ENCODE measurements at regions not wholly inside any gene's neighbourhood (a gene's known extent, or its start where the extent isn't known, plus 50 kb on each side); places are given as distances from the start of the nearest gene placed in this dataset.

GRCh38 chr5:165624166-165624946, 2118.9 kb downstream of the MAT2B start:
- DNase-seq = no peak

- no peak for DNase-seq
Measured at GRCh38 chr5:165626161-165626560, 2120.7 kb downstream of the MAT2B start.

- DNase-seq = no peak
Measured at GRCh38 chr5:165627548-165628170, 2122.2 kb downstream of the MAT2B start.

- DNase-seq = peak; percentile 63
Measured at GRCh38 chr5:165630261-165630778, 2124.9 kb downstream of the MAT2B start.

GRCh38 chr5:165631235-165631634, 2125.8 kb downstream of the MAT2B start:
- no peak for DNase-seq

- DNase-seq = no peak
Measured at GRCh38 chr5:165642366-165642765, 2136.9 kb downstream of the MAT2B start.

- no peak for DNase-seq
Measured at GRCh38 chr5:165665735-165666400, 2160.4 kb downstream of the MAT2B start.

- peak; percentile 29 for DNase-seq
Measured at GRCh38 chr5:165673499-165673898, 2168.1 kb downstream of the MAT2B start.

GRCh38 chr5:165695796-165696195, 2190.4 kb downstream of the MAT2B start:
- DNase-seq = no peak

GRCh38 chr5:165705960-165706359, 2200.5 kb downstream of the MAT2B start:
- no peak for DNase-seq

GRCh38 chr5:165712011-165712410, 2206.6 kb downstream of the MAT2B start:
- DNase-seq = no peak

- DNase-seq = no peak
Measured at GRCh38 chr5:165714598-165714997, 2209.2 kb downstream of the MAT2B start.

- DNase-seq = no peak
Measured at GRCh38 chr5:165720901-165721300, 2215.5 kb downstream of the MAT2B start.

GRCh38 chr5:165722401-165722800, 2217.0 kb downstream of the MAT2B start:
- no peak for DNase-seq

- DNase-seq = no peak
Measured at GRCh38 chr5:165723931-165724330, 2218.5 kb downstream of the MAT2B start.

- no peak for DNase-seq
Measured at GRCh38 chr5:165728425-165728824, 2223.0 kb downstream of the MAT2B start.

- DNase-seq = no peak
Measured at GRCh38 chr5:165735388-165735787, 2230.0 kb downstream of the MAT2B start.

GRCh38 chr5:165739079-165739741, 2233.8 kb downstream of the MAT2B start:
- no peak for DNase-seq

GRCh38 chr5:165757791-165758190, 2252.4 kb downstream of the MAT2B start:
- no peak for DNase-seq

GRCh38 chr5:165775111-165775510, 2269.7 kb downstream of the MAT2B start:
- no peak for DNase-seq

GRCh38 chr5:165779505-165779904, 2274.1 kb downstream of the MAT2B start:
- DNase-seq = no peak

GRCh38 chr5:165780901-165781300, 2275.5 kb downstream of the MAT2B start:
- DNase-seq = no peak

GRCh38 chr5:165781738-165782137, 2276.3 kb downstream of the MAT2B start:
- DNase-seq = no peak

Measured in right hindlimb (tissue), 1 donor.